ENCODE measurements at regions not wholly inside any gene's neighbourhood (a gene's known extent, or its start where the extent isn't known, plus 50 kb on each side); places are given as distances from the start of the nearest gene placed in this dataset.

DNA sequence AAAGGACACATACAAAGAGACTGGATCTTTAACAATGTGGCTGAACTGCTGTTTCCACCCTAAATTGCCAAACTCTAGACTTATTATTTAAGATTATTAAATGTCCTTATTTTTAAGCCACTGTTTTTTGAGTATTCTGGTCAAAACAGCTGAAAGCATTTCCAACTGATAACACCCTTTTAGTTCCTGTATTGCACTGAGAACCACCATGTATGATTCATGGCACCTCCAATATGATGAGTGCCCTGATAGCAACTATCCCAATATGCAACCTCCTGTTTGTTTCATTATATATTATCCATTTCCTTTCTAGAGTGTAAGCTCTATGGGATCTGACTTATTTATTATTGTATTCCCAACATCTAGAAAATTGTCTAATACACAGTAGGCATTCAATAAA, 269.4 kb downstream of the HHIPL2 start:
- H3K4me1 ChIP-seq: no peaks in the 10 kb centered on the region
- TF ChIP-seq POLR2AphosphoS5 (IDR thresholded peaks at IDR 0.05) (no peak), POLR2A (IDR thresholded peaks at IDR 0.05) (no peak)
- TF ChIP-seq, protein P1, sequence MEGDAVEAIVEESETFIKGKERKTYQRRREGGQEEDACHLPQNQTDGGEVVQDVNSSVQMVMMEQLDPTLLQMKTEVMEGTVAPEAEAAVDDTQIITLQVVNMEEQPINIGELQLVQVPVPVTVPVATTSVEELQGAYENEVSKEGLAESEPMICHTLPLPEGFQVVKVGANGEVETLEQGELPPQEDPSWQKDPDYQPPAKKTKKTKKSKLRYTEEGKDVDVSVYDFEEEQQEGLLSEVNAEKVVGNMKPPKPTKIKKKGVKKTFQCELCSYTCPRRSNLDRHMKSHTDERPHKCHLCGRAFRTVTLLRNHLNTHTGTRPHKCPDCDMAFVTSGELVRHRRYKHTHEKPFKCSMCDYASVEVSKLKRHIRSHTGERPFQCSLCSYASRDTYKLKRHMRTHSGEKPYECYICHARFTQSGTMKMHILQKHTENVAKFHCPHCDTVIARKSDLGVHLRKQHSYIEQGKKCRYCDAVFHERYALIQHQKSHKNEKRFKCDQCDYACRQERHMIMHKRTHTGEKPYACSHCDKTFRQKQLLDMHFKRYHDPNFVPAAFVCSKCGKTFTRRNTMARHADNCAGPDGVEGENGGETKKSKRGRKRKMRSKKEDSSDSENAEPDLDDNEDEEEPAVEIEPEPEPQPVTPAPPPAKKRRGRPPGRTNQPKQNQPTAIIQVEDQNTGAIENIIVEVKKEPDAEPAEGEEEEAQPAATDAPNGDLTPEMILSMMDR (IDR thresholded peaks at IDR 0.05 in 8 of 11, conservative IDR thresholded peaks at IDR 0.05 in 3 of 11): no peak
- no peak overlapping the region for H3K27ac ChIP-seq
- H3K4me3 ChIP-seq: no peak overlapping the region
- H3K27me3 ChIP-seq (replicated peaks in 1 of 7): no peaks in the 10 kb centered on the region
- H3K9me3 ChIP-seq: peaks cover 0 to 14% (median 4%) of the 10 kb centered on the region in 8 donors
- intact Hi-C loops (cut with DNase I; ENCODE audit: low total_unique reads): no loop called here
- H3K36me3 ChIP-seq: no peaks in the 10 kb centered on the region
- DNase-seq: no peak

- 78 to 90% (median 85%) methylated on average over 6 of the region's 6 CpGs for WGBS, 5 donors
- H3K36me3 ChIP-seq: no peaks in the 10 kb centered on the region
- no peak for DNase-seq
- intact Hi-C loops (cut with DNase I; ENCODE audit: low total_unique reads): no loop called here
- H3K27ac ChIP-seq: no peak overlapping the region
- no peaks in the 10 kb centered on the region for H3K27me3 ChIP-seq (replicated peaks in 1 of 7)
- TF ChIP-seq, protein P1 (IDR thresholded peaks at IDR 0.05 in 8 of 11, conservative IDR thresholded peaks at IDR 0.05 in 3 of 11): no peak
- no peak for TF ChIP-seq POLR2A (IDR thresholded peaks at IDR 0.05)
- no peak for TF ChIP-seq POLR2AphosphoS5 (IDR thresholded peaks at IDR 0.05)
- peaks cover 0 to 12% (median 2%) of the 10 kb centered on the region in 8 donors for H3K9me3 ChIP-seq
- H3K4me3 ChIP-seq: no peak overlapping the region
- no peaks in the 10 kb centered on the region for H3K4me1 ChIP-seq
These were observed 272.0 kb downstream of the HHIPL2 start for GRCh38 chr1:222275729-222276465.

DNA sequence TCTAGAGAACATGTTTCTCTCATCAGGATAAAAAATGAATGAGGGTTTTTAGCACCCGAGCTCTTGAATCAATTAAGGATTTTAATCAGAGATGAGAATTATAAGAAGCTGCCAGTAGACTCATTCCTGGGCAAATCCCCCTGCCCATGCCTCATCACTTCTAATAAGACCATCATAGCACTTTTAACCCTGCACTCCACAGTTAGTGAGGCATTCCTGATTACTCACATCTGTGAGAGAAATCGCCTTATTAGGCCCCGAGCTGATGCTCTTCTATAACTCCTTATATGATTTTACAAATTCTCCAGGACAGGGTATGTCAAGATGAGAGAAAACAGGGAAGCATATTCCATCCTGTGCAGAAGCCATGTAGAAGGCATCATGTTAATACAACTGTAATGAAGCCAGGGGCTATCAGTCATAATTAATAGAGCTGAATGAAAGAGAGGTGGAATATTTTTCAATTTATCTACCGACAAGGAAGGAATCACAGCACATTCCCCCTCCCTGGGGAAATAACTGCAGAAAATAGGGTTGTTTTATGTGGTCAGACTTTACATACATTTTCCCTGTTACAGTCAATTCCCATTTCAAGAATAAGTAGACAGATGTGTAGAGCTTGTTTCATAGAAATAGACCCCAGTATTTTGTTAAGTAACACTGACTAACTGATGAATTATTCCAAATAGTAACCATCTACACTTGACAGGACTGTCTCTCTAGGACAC, 272.7 kb downstream of the HHIPL2 start:
- no peak overlapping the region for H3K27ac ChIP-seq
- TF ChIP-seq POLR2AphosphoS5 (IDR thresholded peaks at IDR 0.05): no peak
- TF ChIP-seq, protein P1 (IDR thresholded peaks at IDR 0.05 in 8 of 11, conservative IDR thresholded peaks at IDR 0.05 in 3 of 11): no peak
- 77 to 89% (median 87%) methylated on average over 4 of the region's 4 CpGs for WGBS, 5 donors
- no peak for DNase-seq
- H3K4me1 ChIP-seq: no peaks in the 10 kb centered on the region
- H3K4me3 ChIP-seq: no peak overlapping the region
- H3K36me3 ChIP-seq: no peaks in the 10 kb centered on the region
- intact Hi-C loops (cut with DNase I; ENCODE audit: low total_unique reads): no loop called here
- H3K27me3 ChIP-seq (replicated peaks in 1 of 7): no peaks in the 10 kb centered on the region
- peaks cover 0 to 10% (median 0%) of the 10 kb centered on the region in 8 donors for H3K9me3 ChIP-seq
